Omental fat pad (tissue), 3 donors: ENCODE measurements at regions not wholly inside any gene's neighbourhood (a gene's known extent, or its start where the extent isn't known, plus 50 kb on each side); places are given as distances from the start of the nearest gene placed in this dataset.

ENCODE experiments used
- ATAC-seq: fragments of 150-250 bp; one replicate; pipeline ENCODE4 v1.9.1; 2016; ENCODE audit warnings: mild to moderate bottlenecking, moderate library complexity; ENCODE audit not compliant: low FRiP score
- DNase-seq: peaks from one replicate; pipeline ENCODE4 v3.0.0-alpha.2; 2019; ENCODE audit warnings: low spot score
- CTCF ChIP-seq, 3 donors: fragments of 450-650 bp; IDR thresholded peaks; one replicate each; pipeline ENCODE4 v1.5.1; 2016 to 2017; ENCODE audit warnings: antibody characterized with exemption in 3 of 3, mild to moderate bottlenecking in 3 of 3, moderate library complexity in 2 of 3

GRCh38 chr14:62168564-62169155 is 406.4 kb downstream of the SNAPC1 start:
- no peak for DNase-seq
- ATAC-seq, result no peak
- TF ChIP-seq CTCF (IDR thresholded peaks at IDR 0.05), result no peak

DNA sequence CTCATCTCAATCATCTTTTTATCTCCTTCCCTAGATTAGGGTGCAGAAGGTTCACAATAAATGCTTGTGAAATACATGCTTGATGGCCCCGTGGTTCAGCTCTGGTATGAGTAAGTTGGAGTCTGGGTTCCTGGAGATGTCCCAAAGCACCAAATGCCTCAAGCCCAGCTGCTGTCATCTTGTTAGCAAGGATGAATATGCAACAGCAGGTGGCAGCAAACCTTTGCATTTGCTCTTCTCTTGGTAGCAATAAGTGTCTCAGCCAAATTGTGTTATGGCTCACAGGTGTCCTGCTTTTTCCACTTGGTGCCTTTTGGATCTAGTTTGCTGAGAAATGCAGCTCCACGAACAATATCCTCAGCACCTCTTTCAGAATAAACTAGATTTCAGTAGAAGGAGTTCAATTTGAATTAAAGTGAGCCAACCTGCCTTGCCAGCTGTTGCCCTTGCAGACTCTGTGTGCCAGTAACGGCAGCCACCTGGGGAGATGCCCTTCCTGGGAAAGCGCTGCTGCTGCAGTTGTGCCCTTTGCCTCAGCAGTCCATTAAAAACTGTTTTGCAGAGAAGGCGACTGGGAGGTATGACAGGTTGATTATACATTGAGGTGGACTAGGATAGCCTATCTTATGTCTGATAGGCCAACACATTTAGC is 417.3 kb downstream of the SNAPC1 start:
- ATAC-seq (peak; percentile 48), DNase-seq (no peak)
- no peak for TF ChIP-seq CTCF (IDR thresholded peaks at IDR 0.05)

DNA sequence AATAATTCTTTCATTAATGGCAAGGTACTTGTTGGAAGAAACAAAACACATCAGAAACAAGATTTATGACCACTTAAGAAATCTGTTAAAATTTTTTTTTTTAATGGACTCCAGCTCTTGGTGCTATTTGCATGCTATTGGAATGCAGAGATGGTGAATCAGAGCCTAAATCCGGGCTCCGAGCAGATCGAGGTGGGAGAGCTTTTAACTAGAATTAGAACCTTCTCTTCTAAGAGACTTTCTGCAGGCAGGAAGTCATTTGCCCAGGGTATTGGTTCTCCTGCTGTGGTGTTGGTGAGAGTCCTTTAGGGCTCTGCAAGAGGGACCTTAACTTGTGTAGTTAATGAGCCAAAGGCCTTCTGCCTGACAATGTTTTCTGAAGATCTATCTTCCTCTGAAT is 419.4 kb downstream of the SNAPC1 start:
- no peak for TF ChIP-seq CTCF (IDR thresholded peaks at IDR 0.05)
- DNase-seq, result no peak
- ATAC-seq, result no peak

DNA sequence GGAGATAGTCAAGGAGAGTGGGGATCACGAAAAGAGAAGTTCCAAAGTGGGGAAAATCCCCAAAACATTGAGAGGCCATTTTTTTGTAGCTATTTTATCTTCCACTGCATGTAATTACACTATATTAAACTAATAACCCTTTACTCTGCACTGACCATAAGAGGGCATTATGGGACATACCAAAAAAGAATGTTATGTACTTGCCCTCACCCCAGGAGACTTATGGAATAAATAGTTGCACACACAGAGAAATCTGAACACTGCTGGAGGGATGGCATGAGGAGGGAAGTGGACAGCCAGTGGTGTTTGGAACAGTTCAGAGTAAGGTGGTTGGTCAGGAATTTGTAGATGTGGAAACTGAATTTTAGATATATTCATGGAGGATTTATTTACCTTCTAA is 422.9 kb downstream of the SNAPC1 start:
- TF ChIP-seq CTCF (IDR thresholded peaks at IDR 0.05), result no peak
- ATAC-seq (no peak), DNase-seq (no peak)

- DNase-seq, result no peak
- ATAC-seq, result no peak
These were observed 425.0 kb downstream of the SNAPC1 start for GRCh38 chr14:62187265-62187664.

GRCh38 chr14:62189698-62190097 is 427.5 kb downstream of the SNAPC1 start:
- no peak for DNase-seq
- peak; percentile 82 for ATAC-seq
- no peak for TF ChIP-seq CTCF (IDR thresholded peaks at IDR 0.05)

More at GRCh38 chr14:62187265-62187664, 425.0 kb downstream of the SNAPC1 start:
- TF ChIP-seq CTCF (IDR thresholded peaks at IDR 0.05), result no peak

DNA sequence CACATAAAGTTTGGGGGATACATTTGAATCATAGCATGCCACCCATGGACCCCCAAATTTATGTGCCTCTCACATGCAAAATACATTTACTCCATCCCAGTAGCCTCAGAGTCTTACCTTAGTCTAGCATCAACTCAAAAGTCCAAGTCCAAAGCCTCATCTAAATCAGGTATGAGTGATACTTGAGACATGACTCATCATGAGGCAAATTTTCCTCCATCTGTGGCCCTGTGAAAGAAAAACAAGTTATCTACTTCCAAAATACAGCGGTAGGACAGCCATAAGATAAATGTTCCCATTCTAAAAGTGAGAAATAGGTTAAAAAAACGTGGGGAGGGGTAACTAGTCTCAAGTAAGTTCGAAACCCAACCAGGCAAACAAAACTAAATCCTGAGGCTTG is 444.2 kb downstream of the SNAPC1 start:
- no peak for TF ChIP-seq CTCF (IDR thresholded peaks at IDR 0.05)
- DNase-seq (no peak), ATAC-seq (no peak)
